K562 (cell line): ENCODE measurements at regions not wholly inside any gene's neighbourhood (a gene's known extent, or its start where the extent isn't known, plus 50 kb on each side); places are given as distances from the start of the nearest gene placed in this dataset.

Experiments used
- ATAC-seq: fragments of 200-7000 bp; cut with Tn5 transposase; 3 replicates; pipeline ENCODE4 v1.9.1; 2020; ENCODE audit warnings: moderate library complexity
- BruUV-seq: library from RNA; stranded (reverse); fragments of 400-500 nt; replicated peaks from 2 replicates; lab custom pipeline; 2021; lab: Mats Ljungman, UMichigan
- CTCF ChIA-PET: fragments of 300-600 bp; formaldehyde crosslinking; extraction: SDS; loops from one replicate; lab custom pipeline; 2021; ENCODE audit warnings: low intra/inter-chr PET ratio; lab: Yijun Ruan, JAX
- POLR2A ChIA-PET: fragments of 300-600, 350-650 bp; sonication (Branson Sonifier 250); formaldehyde crosslinking; extraction: SDS; loops from one replicate; lab custom pipeline; 2021; ENCODE audit warnings: antibody characterized with exemption, inconsistent platforms; lab: Yijun Ruan, JAX
- DNase-seq, 4 experiments: peaks; one replicate each; pipeline versions ENCODE4 v3.0.0 to v3.0.0-alpha.2; 2011 to 2018; ENCODE audit warnings: low spot score in 3 of 4, mixed read lengths in 3 of 4; ENCODE audit errors: extremely low read depth in 1 of 4
- FAIRE-seq: peaks from 2 replicates; lab custom pipeline; 2011; peaks lifted over from hg19 to GRCh38; lab: Jason Lieb, UNC
- H2AFZ ChIP-seq: 2 replicates; pipeline ENCODE4 v1.6.0; 2011; ENCODE audit warnings: low read depth, low read length, control low read depth, inconsistent platforms
- H3K27ac ChIP-seq: fragments of 200-600 bp; 3 replicates; pipeline ENCODE4 v1.8.0; 2011; ENCODE audit warnings: low read depth, mild to moderate bottlenecking, control low read depth, inconsistent platforms, low read length, moderate library complexity, mixed read lengths; ENCODE audit errors: extremely low read depth
- H3K27me3 ChIP-seq, 2 experiments: fragments of 300-600 bp in 1 of 2; 2 replicates in 1 of 2; 3 replicates in 1 of 2; pipeline versions ENCODE4 v1.6.0 to v1.8.0; 2011; ENCODE audit warnings: inconsistent platforms in 2 of 2, low read length in 2 of 2, mild to moderate bottlenecking in 1 of 2, mixed read lengths in 1 of 2, moderate library complexity in 1 of 2; ENCODE audit not compliant: control insufficient read depth in 2 of 2, insufficient read depth in 2 of 2
- H3K36me3 ChIP-seq: fragments of 300-600 bp; 3 replicates; pipeline ENCODE4 v1.8.0; 2011; ENCODE audit warnings: mild to moderate bottlenecking, low read length, inconsistent platforms; ENCODE audit not compliant: control insufficient read depth, insufficient read depth
- H3K4me1 ChIP-seq, 2 experiments: fragments of 200-600 bp in 1 of 2; replicated peaks in 1 of 2; 2 replicates in 1 of 2; 3 replicates in 1 of 2; pipeline versions ENCODE4 v1.5.1 to v1.8.0; 2011; ENCODE audit warnings: inconsistent platforms in 2 of 2, low read length in 2 of 2, mild to moderate bottlenecking in 1 of 2, mixed read lengths in 1 of 2, moderate library complexity in 1 of 2; ENCODE audit not compliant: control insufficient read depth in 2 of 2, insufficient read depth in 2 of 2
- H3K4me2 ChIP-seq: 2 replicates; pipeline ENCODE4 v1.6.1; 2011; ENCODE audit warnings: low read length, control low read depth, inconsistent platforms, mixed read lengths; ENCODE audit not compliant: insufficient read depth
- H3K4me3 ChIP-seq: fragments of 200-600 bp; sonication (generic), shearing (Covaris generic); 2 replicates; pipeline ENCODE4 v1.5.1; 2016; ENCODE audit warnings: control low read depth, inconsistent platforms
- H3K79me2 ChIP-seq: fragments of 200-600 bp; 3 replicates; pipeline ENCODE4 v1.8.0; 2011; ENCODE audit warnings: low read length, inconsistent platforms; ENCODE audit not compliant: control insufficient read depth, insufficient read depth
- H3K9ac ChIP-seq, 2 experiments: 2 replicates each; pipeline versions ENCODE4 v1.6.0 to v1.6.1; 2011; ENCODE audit warnings: low read depth in 2 of 2, low read length in 2 of 2, control low read depth in 1 of 2, inconsistent platforms in 1 of 2, mild to moderate bottlenecking in 1 of 2, mixed read lengths in 1 of 2; ENCODE audit not compliant: insufficient read depth in 1 of 2
- H3K9me1 ChIP-seq: one replicate; pipeline ENCODE4 v1.6.0; 2011; ENCODE audit warnings: inconsistent platforms, mild to moderate bottlenecking, low read length, moderate library complexity; ENCODE audit not compliant: control insufficient read depth, insufficient read depth
- H3K9me3 ChIP-seq: replicated peaks from 2 replicates; pipeline ENCODE4 v1.5.1; 2011; ENCODE audit warnings: low read depth, low read length, inconsistent platforms; ENCODE audit not compliant: control insufficient read depth, insufficient read depth
- H4K20me1 ChIP-seq: replicated peaks from 2 replicates; pipeline ENCODE4 v1.6.1; 2011; ENCODE audit warnings: low read length, inconsistent platforms, mixed read lengths; ENCODE audit not compliant: control insufficient read depth, insufficient read depth
- ASH1L ChIP-seq: fragments of 450-650 bp; IDR thresholded peaks from 2 replicates; pipeline ENCODE4 v1.6.1; 2018; ENCODE audit warnings: borderline replicate concordance, mild to moderate bottlenecking, low read depth; ENCODE audit not compliant: partially characterized antibody
- ELF1 ChIP-seq: fragments of 200-800 bp; sonication (Bioruptor generic); IDR thresholded peaks from 2 replicates; pipeline ENCODE4 v1.6.1; 2016; ENCODE audit warnings: missing genetic modification characterization, missing compliant biosample characterization
- FOXJ3 ChIP-seq: sonication (generic); formaldehyde crosslinking; IDR thresholded peaks from 2 replicates; pipeline ENCODE4 v1.4.0; 2020; ENCODE audit warnings: mild to moderate bottlenecking, missing genetic modification reagents
- HDGF ChIP-seq: fragments of 450-650 bp; IDR thresholded peaks from 2 replicates; pipeline ENCODE4 v1.6.1; 2016
- HMG20A ChIP-seq: fragments of 450-650 bp; formaldehyde crosslinking; conservative IDR thresholded peaks from 2 replicates; pipeline ENCODE4 v1.4.0; 2020; ENCODE audit warnings: mild to moderate bottlenecking, mixed read lengths
- HNRNPUL1 ChIP-seq: fragments of 200-400 bp; formaldehyde crosslinking; IDR thresholded peaks from 2 replicates; pipeline ENCODE4 v1.6.1; 2017; ENCODE audit warnings: low read length
- PRPF4 ChIP-seq: fragments of 200-400 bp; formaldehyde crosslinking; IDR thresholded peaks from one replicate; pipeline ENCODE4 v1.6.1; 2017; ENCODE audit warnings: low read length, low read depth, mild to moderate bottlenecking; ENCODE audit not compliant: insufficient read depth, poor library complexity, severe bottlenecking
- RBM34 ChIP-seq: fragments of 200-400 bp; formaldehyde crosslinking; IDR thresholded peaks from 2 replicates; pipeline ENCODE4 v1.6.1; 2018; ENCODE audit warnings: low read length, borderline replicate concordance; ENCODE audit not compliant: insufficient read depth
- TBL1XR1 ChIP-seq, 2 experiments: IDR thresholded peaks; 2 replicates each; pipeline ENCODE4 v1.6.1; 2012; ENCODE audit warnings: improper control_type of control experiment in 2 of 2, low read length in 2 of 2, mild to moderate bottlenecking in 1 of 2
- YBX1 ChIP-seq: fragments of 450-650 bp; IDR thresholded peaks from 2 replicates; pipeline ENCODE4 v1.7.1; 2016; ENCODE audit warnings: mild to moderate bottlenecking
- ZNF124 ChIP-seq: sonication (generic); formaldehyde crosslinking; IDR thresholded peaks from 2 replicates; pipeline ENCODE4 v1.8.1; 2022; ENCODE audit warnings: missing genetic modification reagents
- ZNF395 ChIP-seq: fragments of 200-800 bp; sonication (Bioruptor generic); IDR thresholded peaks from 2 replicates; pipeline ENCODE4 v1.6.1; 2017; ENCODE audit warnings: missing genetic modification characterization, missing compliant biosample characterization
- ZNF518B ChIP-seq: fragments of 250-450 bp; sonication (Bioruptor Pico); IDR thresholded peaks from 2 replicates; pipeline ENCODE4 v1.5.0; 2021; ENCODE audit warnings: mild to moderate bottlenecking, moderate library complexity
- WGBS: fragments of 100-300 bp; shearing (Covaris generic); methylation state at CpG from one replicate; pipeline ENCODE4 v1.1.6; 2016; ENCODE audit warnings: low coverage, mixed read lengths; ENCODE audit not compliant: insufficient coverage; ENCODE audit errors: missing lambda C conversion rate; 5-methylcytosine and 5-hydroxymethylcytosine counted together
- in situ Hi-C: fragments of 300-500 bp; cut with MboI; formaldehyde crosslinking; loops from 4 replicates; pipeline ENCODE4 v1.15.0; 2018; ENCODE audit warnings: inconsistent platforms, mixed read lengths
- intact Hi-C: fragments of 100-400 bp; cut with micrococcal nuclease; formaldehyde crosslinking; loops from 2 replicates; pipeline ENCODE4 v1.14.2; 2022
- TF ChIP-seq, protein P1 (sequence below): fragments of 250-450 bp; sonication (Bioruptor Pico); IDR thresholded peaks from 2 replicates; pipeline ENCODE4 v1.4.0; 2020; ENCODE audit warnings: mild to moderate bottlenecking, moderate library complexity, borderline replicate concordance
- TF ChIP-seq, protein P2 (sequence below): sonication (generic); formaldehyde crosslinking; IDR thresholded peaks from 2 replicates; pipeline ENCODE4 v1.8.0; 2022; ENCODE audit warnings: mild to moderate bottlenecking, low read depth, missing genetic modification reagents

DNA sequence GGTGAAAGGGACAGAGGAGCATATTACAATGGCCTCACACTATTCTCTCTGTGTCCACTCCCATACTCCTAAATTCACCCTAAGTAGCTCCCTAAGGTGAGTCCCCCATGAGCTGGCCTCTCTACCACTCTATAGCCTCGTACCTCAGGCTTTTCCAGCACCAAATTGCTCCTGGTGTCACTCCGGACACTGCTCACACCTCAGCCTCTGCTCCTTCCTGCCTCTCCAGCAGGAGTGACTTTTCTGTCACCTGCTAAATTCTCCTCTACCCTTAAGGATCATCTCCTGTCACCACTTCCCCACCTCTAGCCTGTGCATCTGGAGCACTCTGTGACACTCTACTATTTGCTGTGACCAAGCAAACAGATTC is 65.8 kb upstream of the CAMK1G start:
- intact Hi-C loops: no loop called here
- ATAC-seq: no peak
- BruUV-seq: no TSS peak

More for the DNA sequence above, 65.8 kb upstream of the CAMK1G start:
- Histone ChIP-seq H4K20me1 (no peaks in the 10 kb centered on the region), H3K4me3 (no peak overlapping the region), H3K9me1 (no peaks in the 10 kb centered on the region), H3K36me3 (no peaks in the 10 kb centered on the region), H3K9me3 (no peaks in the 10 kb centered on the region), H3K27me3 (peaks cover 0 to 5% of the 10 kb centered on the region in 2 experiments; a peak in 1 of 5 replicates), H3K27ac (no peak overlapping the region), H2AFZ (no peak overlapping the region), H3K4me2 (no peak overlapping the region), H3K9ac (no peak overlapping the region), H3K4me1 (no peaks in the 10 kb centered on the region), H3K79me2 (no peaks in the 10 kb centered on the region)
- POLR2A ChIA-PET: no interaction called here
- no peak for DNase-seq
- CTCF ChIA-PET: no interaction called here
- in situ Hi-C loops: no loop called here
- TF ChIP-seq HNRNPUL1 (no peak), ASH1L (no peak), ZNF124 (CRISPR knock-in tag) (no peak), HDGF (no peak), YBX1 (no peak), FOXJ3 (CRISPR knock-in tag) (no peak), TBL1XR1 (IDR thresholded peaks at IDR 0.05; ENCODE audit: low read length in 2 of 2) (no peak), ZNF518B (no peak), PRPF4 (no peak), RBM34 (no peak), HMG20A (CRISPR knock-in tag) (no peak), ZNF395 (CRISPR knock-in tag) (no peak), ELF1 (tag) (no peak)
- TF ChIP-seq, protein P1, sequence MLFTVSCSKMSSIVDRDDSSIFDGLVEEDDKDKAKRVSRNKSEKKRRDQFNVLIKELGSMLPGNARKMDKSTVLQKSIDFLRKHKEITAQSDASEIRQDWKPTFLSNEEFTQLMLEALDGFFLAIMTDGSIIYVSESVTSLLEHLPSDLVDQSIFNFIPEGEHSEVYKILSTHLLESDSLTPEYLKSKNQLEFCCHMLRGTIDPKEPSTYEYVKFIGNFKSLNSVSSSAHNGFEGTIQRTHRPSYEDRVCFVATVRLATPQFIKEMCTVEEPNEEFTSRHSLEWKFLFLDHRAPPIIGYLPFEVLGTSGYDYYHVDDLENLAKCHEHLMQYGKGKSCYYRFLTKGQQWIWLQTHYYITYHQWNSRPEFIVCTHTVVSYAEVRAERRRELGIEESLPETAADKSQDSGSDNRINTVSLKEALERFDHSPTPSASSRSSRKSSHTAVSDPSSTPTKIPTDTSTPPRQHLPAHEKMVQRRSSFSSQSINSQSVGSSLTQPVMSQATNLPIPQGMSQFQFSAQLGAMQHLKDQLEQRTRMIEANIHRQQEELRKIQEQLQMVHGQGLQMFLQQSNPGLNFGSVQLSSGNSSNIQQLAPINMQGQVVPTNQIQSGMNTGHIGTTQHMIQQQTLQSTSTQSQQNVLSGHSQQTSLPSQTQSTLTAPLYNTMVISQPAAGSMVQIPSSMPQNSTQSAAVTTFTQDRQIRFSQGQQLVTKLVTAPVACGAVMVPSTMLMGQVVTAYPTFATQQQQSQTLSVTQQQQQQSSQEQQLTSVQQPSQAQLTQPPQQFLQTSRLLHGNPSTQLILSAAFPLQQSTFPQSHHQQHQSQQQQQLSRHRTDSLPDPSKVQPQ (CRISPR knock-in tag): no peak
- TF ChIP-seq, protein P2, sequence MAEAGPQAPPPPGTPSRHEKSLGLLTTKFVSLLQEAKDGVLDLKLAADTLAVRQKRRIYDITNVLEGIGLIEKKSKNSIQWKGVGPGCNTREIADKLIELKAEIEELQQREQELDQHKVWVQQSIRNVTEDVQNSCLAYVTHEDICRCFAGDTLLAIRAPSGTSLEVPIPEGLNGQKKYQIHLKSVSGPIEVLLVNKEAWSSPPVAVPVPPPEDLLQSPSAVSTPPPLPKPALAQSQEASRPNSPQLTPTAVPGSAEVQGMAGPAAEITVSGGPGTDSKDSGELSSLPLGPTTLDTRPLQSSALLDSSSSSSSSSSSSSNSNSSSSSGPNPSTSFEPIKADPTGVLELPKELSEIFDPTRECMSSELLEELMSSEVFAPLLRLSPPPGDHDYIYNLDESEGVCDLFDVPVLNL (CRISPR knock-in tag): no peak
- no peak for FAIRE-seq
- 0% methylated on average over 2 of the region's 2 CpGs for WGBS
